Fibroblast of mammary gland (primary cell): ENCODE measurements at regions not wholly inside any gene's neighbourhood (a gene's known extent, or its start where the extent isn't known, plus 50 kb on each side); places are given as distances from the start of the nearest gene placed in this dataset.

Source experiments
- DNase-seq: peaks from one replicate; pipeline ENCODE4 v3.0.0-alpha.2; 2010; ENCODE audit warnings: low read depth
- H3K4me3 ChIP-seq: 2 replicates; pipeline ENCODE4 v1.5.1; 2011; ENCODE audit warnings: low read depth, mild to moderate bottlenecking, low read length, moderate library complexity; ENCODE audit not compliant: control insufficient read depth
- TF ChIP-seq, protein P1 (sequence below): conservative IDR thresholded peaks from 2 replicates; pipeline ENCODE4 v1.5.1; 2011; ENCODE audit warnings: low read depth, low read length, inconsistent platforms; ENCODE audit not compliant: control insufficient read depth, insufficient read depth

DNA sequence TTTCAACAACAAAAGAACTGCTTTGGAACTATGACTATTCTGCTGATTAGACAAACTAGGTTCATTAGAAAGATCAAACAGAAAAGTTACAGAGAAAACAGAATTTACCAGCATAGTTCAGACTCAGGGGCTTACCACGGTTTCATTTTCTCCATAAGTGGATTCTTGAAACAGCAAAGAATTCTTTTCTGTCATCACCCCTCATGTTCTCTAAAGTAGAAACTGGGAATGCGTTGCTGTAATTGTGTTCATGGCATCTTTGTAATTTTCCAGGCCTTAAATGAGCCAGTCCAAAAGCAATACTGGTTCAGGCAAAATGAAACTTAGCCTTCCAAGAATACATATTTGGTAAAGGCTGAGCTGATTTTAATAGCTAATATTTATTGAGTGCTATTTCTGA is 287.8 kb downstream of the CHL1 start:
- TF ChIP-seq, protein P1, sequence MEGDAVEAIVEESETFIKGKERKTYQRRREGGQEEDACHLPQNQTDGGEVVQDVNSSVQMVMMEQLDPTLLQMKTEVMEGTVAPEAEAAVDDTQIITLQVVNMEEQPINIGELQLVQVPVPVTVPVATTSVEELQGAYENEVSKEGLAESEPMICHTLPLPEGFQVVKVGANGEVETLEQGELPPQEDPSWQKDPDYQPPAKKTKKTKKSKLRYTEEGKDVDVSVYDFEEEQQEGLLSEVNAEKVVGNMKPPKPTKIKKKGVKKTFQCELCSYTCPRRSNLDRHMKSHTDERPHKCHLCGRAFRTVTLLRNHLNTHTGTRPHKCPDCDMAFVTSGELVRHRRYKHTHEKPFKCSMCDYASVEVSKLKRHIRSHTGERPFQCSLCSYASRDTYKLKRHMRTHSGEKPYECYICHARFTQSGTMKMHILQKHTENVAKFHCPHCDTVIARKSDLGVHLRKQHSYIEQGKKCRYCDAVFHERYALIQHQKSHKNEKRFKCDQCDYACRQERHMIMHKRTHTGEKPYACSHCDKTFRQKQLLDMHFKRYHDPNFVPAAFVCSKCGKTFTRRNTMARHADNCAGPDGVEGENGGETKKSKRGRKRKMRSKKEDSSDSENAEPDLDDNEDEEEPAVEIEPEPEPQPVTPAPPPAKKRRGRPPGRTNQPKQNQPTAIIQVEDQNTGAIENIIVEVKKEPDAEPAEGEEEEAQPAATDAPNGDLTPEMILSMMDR: no peak
- no peak for DNase-seq
- no peak overlapping the region for H3K4me3 ChIP-seq

DNA sequence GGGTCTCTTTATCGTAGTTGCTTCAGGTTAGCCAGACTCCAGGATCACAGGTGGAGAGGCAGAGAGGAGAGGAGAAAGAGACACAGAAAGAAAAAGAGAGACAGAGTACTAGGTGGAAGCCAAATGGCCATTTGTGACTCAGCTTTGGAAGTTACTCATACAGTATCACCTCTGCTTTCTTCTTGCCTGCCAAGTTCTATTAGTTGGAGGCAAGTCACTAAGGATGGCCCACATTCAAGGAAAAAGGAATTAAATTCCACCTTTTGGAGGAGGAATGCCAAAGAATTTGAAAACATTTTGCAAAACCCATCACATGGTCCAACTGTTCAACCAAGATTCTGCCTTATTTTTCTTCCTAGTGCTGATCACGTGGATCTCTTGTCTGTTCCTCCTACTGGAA is 291.1 kb downstream of the CHL1 start:
- no peak overlapping the region for H3K4me3 ChIP-seq
- peak; percentile 24 for DNase-seq
- TF ChIP-seq, protein P1: no peak

GRCh38 chr3:492586-493316 is 296.2 kb downstream of the CHL1 start:
- TF ChIP-seq, protein P1: no peak
- no peak overlapping the region for H3K4me3 ChIP-seq
- no peak for DNase-seq

- TF ChIP-seq, protein P1: no peak
- H3K4me3 ChIP-seq: no peak overlapping the region
- no peak for DNase-seq
These were observed 297.6 kb downstream of the CHL1 start for GRCh38 chr3:494190-494589.

- TF ChIP-seq, protein P1: no peak
- no peak overlapping the region for H3K4me3 ChIP-seq
- DNase-seq: no peak
These were observed 301.9 kb downstream of the CHL1 start for GRCh38 chr3:498487-498886.

GRCh38 chr3:499001-499761 is 302.6 kb downstream of the CHL1 start:
- H3K4me3 ChIP-seq: no peak overlapping the region
- no peak for DNase-seq
- TF ChIP-seq, protein P1: no peak
